WERI-Rb-1 (cell line): ENCODE measurements at regions not wholly inside any gene's neighbourhood (a gene's known extent, or its start where the extent isn't known, plus 50 kb on each side); places are given as distances from the start of the nearest gene placed in this dataset.

Experiments
- DNase-seq: peaks from one replicate; pipeline ENCODE4 v3.0.0-alpha.2; 2020
- H3K27ac ChIP-seq: fragments of 250-450 bp; sonication (Bioruptor Pico); 2 replicates; pipeline ENCODE4 v1.5.1; 2020; ENCODE audit warnings: mild to moderate bottlenecking, moderate library complexity
- H3K27me3 ChIP-seq: fragments of 250-450 bp; sonication (Bioruptor Pico); 2 replicates; pipeline ENCODE4 v1.5.1; 2021; ENCODE audit warnings: mild to moderate bottlenecking, low read depth, moderate library complexity; ENCODE audit not compliant: insufficient read depth, severe bottlenecking
- H3K36me3 ChIP-seq: fragments of 250-450 bp; sonication (Bioruptor Pico); 2 replicates; pipeline ENCODE4 v1.5.1; 2020; ENCODE audit warnings: mild to moderate bottlenecking, moderate library complexity
- H3K4me3 ChIP-seq: 2 replicates; pipeline ENCODE4 v1.5.1; 2011; ENCODE audit warnings: low read depth, mild to moderate bottlenecking, control low read depth, low read length
- H3K9me3 ChIP-seq: fragments of 250-450 bp; sonication (Bioruptor Pico); 2 replicates; pipeline ENCODE4 v1.5.1; 2021; ENCODE audit warnings: mild to moderate bottlenecking, moderate library complexity; ENCODE audit not compliant: severe bottlenecking
- CTCF ChIP-seq: IDR thresholded peaks from 2 replicates; pipeline ENCODE4 v1.5.1; 2011; ENCODE audit warnings: low read depth, mild to moderate bottlenecking, control low read depth, inconsistent platforms, low read length

GRCh38 chr20:1774479-1774878 lies 116.9 kb upstream of the SIRPG start:
- no peak overlapping the region for H3K4me3 ChIP-seq
- no peaks in the 10 kb centered on the region for H3K27me3 ChIP-seq

GRCh38 chr20:1773816-1774215 lies 116.2 kb upstream of the SIRPG start:
- Histone ChIP-seq H3K36me3 (no peaks in the 10 kb centered on the region), H3K9me3 (no peaks in the 10 kb centered on the region), H3K4me3 (no peak overlapping the region), H3K27me3 (no peaks in the 10 kb centered on the region), H3K27ac (no peak overlapping the region)
- no peak for TF ChIP-seq CTCF
- no peak for DNase-seq

More at GRCh38 chr20:1774479-1774878, 116.9 kb upstream of the SIRPG start:
- Histone ChIP-seq H3K36me3 (no peaks in the 10 kb centered on the region), H3K27ac (no peak overlapping the region), H3K9me3 (no peaks in the 10 kb centered on the region)
- TF ChIP-seq CTCF = no peak
- no peak for DNase-seq

GRCh38 chr20:1769491-1769890 lies 111.9 kb upstream of the SIRPG start:
- TF ChIP-seq CTCF = no peak
- H3K36me3 ChIP-seq = no peaks in the 10 kb centered on the region
- H3K27me3 ChIP-seq = no peaks in the 10 kb centered on the region
- H3K9me3 ChIP-seq = no peaks in the 10 kb centered on the region
- no peak overlapping the region for H3K27ac ChIP-seq
- no peak overlapping the region for H3K4me3 ChIP-seq
- no peak for DNase-seq

- H3K27ac ChIP-seq = no peak overlapping the region
- no peak for TF ChIP-seq CTCF
- H3K36me3 ChIP-seq = no peaks in the 10 kb centered on the region
- H3K4me3 ChIP-seq = no peak overlapping the region
- H3K9me3 ChIP-seq = no peaks in the 10 kb centered on the region
- no peaks in the 10 kb centered on the region for H3K27me3 ChIP-seq
- no peak for DNase-seq
These were observed 109.2 kb upstream of the SIRPG start for GRCh38 chr20:1766731-1767130.

- no peaks in the 10 kb centered on the region for H3K36me3 ChIP-seq
- H3K27me3 ChIP-seq = no peaks in the 10 kb centered on the region
- TF ChIP-seq CTCF = peak; percentile 82
- H3K27ac ChIP-seq = no peak overlapping the region
- H3K4me3 ChIP-seq = no peak overlapping the region
- DNase-seq = peak; percentile 71
- H3K9me3 ChIP-seq = no peaks in the 10 kb centered on the region
These were observed 106.8 kb upstream of the SIRPG start for GRCh38 chr20:1764136-1765033.
